K562 (cell line): ENCODE measurements at regions not wholly inside any gene's neighbourhood (a gene's known extent, or its start where the extent isn't known, plus 50 kb on each side); places are given as distances from the start of the nearest gene placed in this dataset.

Experiments used
- CHCHD3 ChIP-seq: fragments of 250-450 bp; sonication (Bioruptor Pico); IDR thresholded peaks from 2 replicates; pipeline ENCODE4 v2.1.2; 2022; ENCODE audit warnings: mild to moderate bottlenecking
- DEAF1 ChIP-seq: fragments of 450-650 bp; formaldehyde crosslinking; IDR thresholded peaks from 2 replicates; pipeline ENCODE4 v1.4.0; 2020; ENCODE audit warnings: mild to moderate bottlenecking, moderate library complexity
- DNMT1 ChIP-seq: fragments of 450-650 bp; IDR thresholded peaks from 2 replicates; pipeline ENCODE4 v1.6.1; 2016; ENCODE audit warnings: antibody characterized with exemption, mild to moderate bottlenecking
- FOXM1 ChIP-seq, 2 experiments: fragments of 450-650 bp in 1 of 2; sonication (generic) in 1 of 2; formaldehyde crosslinking in 1 of 2; IDR thresholded peaks; 2 replicates each; pipeline versions ENCODE4 v1.6.1 to v1.9.0; 2017 to 2022; ENCODE audit warnings: low read depth in 2 of 2, mild to moderate bottlenecking in 2 of 2, missing genetic modification reagents in 1 of 2, moderate library complexity in 1 of 2
- GATA2 ChIP-seq: sonication (generic); formaldehyde crosslinking; IDR thresholded peaks from 2 replicates; pipeline ENCODE4 v1.4.0; 2020; ENCODE audit warnings: mild to moderate bottlenecking, missing genetic modification reagents
- NEUROD1 ChIP-seq: fragments of 150-350 bp; IDR thresholded peaks from 2 replicates; pipeline ENCODE4 v1.6.1; 2014; ENCODE audit warnings: borderline replicate concordance, low read length, low read depth; ENCODE audit not compliant: partially characterized antibody
- POLR2AphosphoS5 ChIP-seq: IDR thresholded peaks from 2 replicates; pipeline ENCODE4 v1.6.1; 2011; ENCODE audit warnings: mild to moderate bottlenecking, low read depth, low read length, moderate library complexity; ENCODE audit not compliant: control insufficient read depth, insufficient read depth
- SPI1 ChIP-seq: IDR thresholded peaks from 2 replicates; pipeline ENCODE4 v1.6.1; 2011; ENCODE audit warnings: low read depth, low read length, control low read depth, borderline replicate concordance
- TARDBP ChIP-seq: fragments of 450-650 bp; IDR thresholded peaks from 2 replicates; pipeline ENCODE4 v1.6.1; 2016
- TFAP4 ChIP-seq: sonication (generic); formaldehyde crosslinking; IDR thresholded peaks from 2 replicates; pipeline ENCODE4 v1.8.0; 2022; ENCODE audit warnings: missing genetic modification reagents, mild to moderate bottlenecking, moderate library complexity, borderline replicate concordance
- ZKSCAN1 ChIP-seq: fragments of 150-350 bp; IDR thresholded peaks from 2 replicates; pipeline ENCODE4 v1.6.1; 2016; ENCODE audit warnings: low read depth, low read length

- no peak for TF ChIP-seq SPI1
- no peak for TF ChIP-seq NEUROD1
- no peak for TF ChIP-seq ZKSCAN1
- no peak for TF ChIP-seq POLR2AphosphoS5
- TF ChIP-seq FOXM1 (IDR thresholded peaks at IDR 0.05; ENCODE audit: low read depth): no peak
- no peak for TF ChIP-seq FOXM1 (CRISPR knock-in tag; IDR thresholded peaks at IDR 0.05; ENCODE audit: low read depth)
- TF ChIP-seq GATA2 (CRISPR knock-in tag): no peak
- no peak for TF ChIP-seq TFAP4 (CRISPR knock-in tag)
- TF ChIP-seq TARDBP: no peak
- TF ChIP-seq DNMT1: no peak
- TF ChIP-seq CHCHD3 (CRISPR knock-in tag): no peak
- no peak for TF ChIP-seq DEAF1
Observed at GRCh38 chr1:198932351-198932991, 293.6 kb downstream of the PTPRC start.
